Activated CD4-positive, alpha-beta T cell treated with anti-CD3 and anti-CD28 coated beads, Interleukin-2, amount 10 ng/mL, durations not matched to agents 24 days and 14 days (primary cell): ENCODE measurements at regions not wholly inside any gene's neighbourhood (a gene's known extent, or its start where the extent isn't known, plus 50 kb on each side); places are given as distances from the start of the nearest gene placed in this dataset.
A peak's percentile ranks its signal among the peaks of the same experiment; 100 is the strongest.

Source experiments
- DNase-seq: peaks from one replicate; pipeline ENCODE4 v3.0.0; 2022
- H3K27ac Mint-ChIP-seq: one replicate; pipeline ENCODE4 v1.8.0; 2022; ENCODE audit warnings: mild to moderate bottlenecking, mixed read lengths
- H3K27me3 Mint-ChIP-seq: one replicate; pipeline ENCODE4 v1.8.0; 2022; ENCODE audit warnings: mixed read lengths
- H3K36me3 Mint-ChIP-seq: one replicate; pipeline ENCODE4 v1.8.0; 2022; ENCODE audit warnings: low read depth, mild to moderate bottlenecking, mixed read lengths
- H3K4me1 Mint-ChIP-seq: one replicate; pipeline ENCODE4 v1.8.0; 2021; ENCODE audit warnings: mixed read lengths
- H3K4me3 Mint-ChIP-seq: one replicate; pipeline ENCODE4 v1.8.0; 2022; ENCODE audit warnings: mild to moderate bottlenecking, moderate library complexity, mixed read lengths
- H3K9me3 Mint-ChIP-seq: one replicate; pipeline ENCODE4 v1.8.0; 2021; ENCODE audit warnings: mixed read lengths
- intact Hi-C: fragments of 100-400 bp; cut with micrococcal nuclease; formaldehyde crosslinking; loops from one replicate; pipeline ENCODE4 v1.15.1; 2023

- no peak for DNase-seq
- Mint-ChIP-seq H3K36me3 (no peaks in the 10 kb centered on the region), H3K27ac (no peak overlapping the region), H3K27me3 (peaks cover 30% of the 10 kb centered on the region), H3K4me3 (no peak overlapping the region), H3K9me3 (no peaks in the 10 kb centered on the region), H3K4me1 (no peaks in the 10 kb centered on the region)
- intact Hi-C loops: no loop called here
Measured at GRCh38 chr3:159898147-159898546, 90.5 kb upstream of the IL12A start.

GRCh38 chr3:159899166-159899565 lies 89.5 kb upstream of the IL12A start:
- Mint-ChIP-seq H3K27me3 (peaks cover 30% of the 10 kb centered on the region), H3K9me3 (no peaks in the 10 kb centered on the region), H3K36me3 (no peaks in the 10 kb centered on the region), H3K4me3 (no peak overlapping the region), H3K27ac (no peak overlapping the region), H3K4me1 (no peaks in the 10 kb centered on the region)
- DNase-seq: no peak
- intact Hi-C loops: no loop called here

- DNase-seq: no peak
- H3K4me1 Mint-ChIP-seq: no peaks in the 10 kb centered on the region
- H3K9me3 Mint-ChIP-seq: peaks cover 4% of the 10 kb centered on the region
- H3K36me3 Mint-ChIP-seq: no peaks in the 10 kb centered on the region
- H3K4me3 Mint-ChIP-seq: no peak overlapping the region
- no peak overlapping the region for H3K27ac Mint-ChIP-seq
- intact Hi-C loops: no loop called here
- peaks cover 37% of the 10 kb centered on the region for H3K27me3 Mint-ChIP-seq
Measured at GRCh38 chr3:159902546-159903314, 85.9 kb upstream of the IL12A start.

- Mint-ChIP-seq H3K36me3 (no peaks in the 10 kb centered on the region), H3K27me3 (peaks cover 37% of the 10 kb centered on the region), H3K27ac (no peak overlapping the region), H3K4me3 (no peak overlapping the region), H3K9me3 (peaks cover 4% of the 10 kb centered on the region), H3K4me1 (no peaks in the 10 kb centered on the region)
- intact Hi-C loops: no loop called here
- DNase-seq: no peak
Measured at GRCh38 chr3:159904455-159904854, 84.2 kb upstream of the IL12A start.

- intact Hi-C loops: no loop called here
- peaks cover 37% of the 10 kb centered on the region for H3K27me3 Mint-ChIP-seq
- no peaks in the 10 kb centered on the region for H3K4me1 Mint-ChIP-seq
- DNase-seq: no peak
- no peak overlapping the region for H3K27ac Mint-ChIP-seq
- H3K9me3 Mint-ChIP-seq: peaks cover 4% of the 10 kb centered on the region
- H3K4me3 Mint-ChIP-seq: no peak overlapping the region
- H3K36me3 Mint-ChIP-seq: no peaks in the 10 kb centered on the region
Measured at GRCh38 chr3:159904911-159905310, 83.7 kb upstream of the IL12A start.

GRCh38 chr3:159907828-159908227 lies 80.8 kb upstream of the IL12A start:
- intact Hi-C loops: no loop called here
- no peak overlapping the region for H3K4me3 Mint-ChIP-seq
- H3K27ac Mint-ChIP-seq: no peak overlapping the region
- DNase-seq: no peak
- H3K27me3 Mint-ChIP-seq: peaks cover 22% of the 10 kb centered on the region
- no peaks in the 10 kb centered on the region for H3K36me3 Mint-ChIP-seq
- H3K4me1 Mint-ChIP-seq: peaks cover 10% of the 10 kb centered on the region
- peaks cover 10% of the 10 kb centered on the region for H3K9me3 Mint-ChIP-seq

- Mint-ChIP-seq H3K9me3 (peaks cover 10% of the 10 kb centered on the region), H3K36me3 (no peaks in the 10 kb centered on the region), H3K27ac (peak overlapping the region; percentile 61), H3K27me3 (peaks cover 13% of the 10 kb centered on the region), H3K4me3 (peak overlapping the region; percentile 57), H3K4me1 (peaks cover 10% of the 10 kb centered on the region)
- intact Hi-C loops: no loop called here
- peak; percentile 73 for DNase-seq
Measured at GRCh38 chr3:159910991-159911663, 77.5 kb upstream of the IL12A start.

- Mint-ChIP-seq H3K36me3 (no peaks in the 10 kb centered on the region), H3K9me3 (peaks cover 10% of the 10 kb centered on the region), H3K27ac (peak overlapping the region; percentile 61), H3K27me3 (peaks cover 10% of the 10 kb centered on the region), H3K4me3 (peak overlapping the region; percentile 57), H3K4me1 (peaks cover 10% of the 10 kb centered on the region)
- intact Hi-C loops: no loop called here
- DNase-seq: no peak
Measured at GRCh38 chr3:159911664-159912037, 77.0 kb upstream of the IL12A start.

GRCh38 chr3:159913712-159914414 lies 74.8 kb upstream of the IL12A start:
- no peak overlapping the region for H3K4me3 Mint-ChIP-seq
- intact Hi-C loops: no loop called here
- H3K4me1 Mint-ChIP-seq: peaks cover 10% of the 10 kb centered on the region
- H3K9me3 Mint-ChIP-seq: peaks cover 6% of the 10 kb centered on the region
- DNase-seq: no peak
- no peak overlapping the region for H3K27ac Mint-ChIP-seq
- H3K36me3 Mint-ChIP-seq: no peaks in the 10 kb centered on the region
- H3K27me3 Mint-ChIP-seq: peaks cover 9% of the 10 kb centered on the region

GRCh38 chr3:159914426-159914825 lies 74.2 kb upstream of the IL12A start:
- Mint-ChIP-seq H3K4me3 (no peak overlapping the region), H3K4me1 (peaks cover 10% of the 10 kb centered on the region), H3K9me3 (peaks cover 6% of the 10 kb centered on the region), H3K27ac (no peak overlapping the region), H3K27me3 (peaks cover 10% of the 10 kb centered on the region), H3K36me3 (no peaks in the 10 kb centered on the region)
- intact Hi-C loops: no loop called here
- DNase-seq: no peak

GRCh38 chr3:159916052-159916451 lies 72.6 kb upstream of the IL12A start:
- Mint-ChIP-seq H3K27ac (no peak overlapping the region), H3K4me3 (no peak overlapping the region), H3K9me3 (peaks cover 6% of the 10 kb centered on the region), H3K4me1 (peaks cover 7% of the 10 kb centered on the region), H3K36me3 (no peaks in the 10 kb centered on the region), H3K27me3 (peaks cover 20% of the 10 kb centered on the region)
- DNase-seq: no peak
- intact Hi-C loops: no loop called here

- no peak for DNase-seq
- peaks cover 20% of the 10 kb centered on the region for H3K27me3 Mint-ChIP-seq
- intact Hi-C loops: no loop called here
- no peaks in the 10 kb centered on the region for H3K9me3 Mint-ChIP-seq
- no peaks in the 10 kb centered on the region for H3K4me1 Mint-ChIP-seq
- H3K27ac Mint-ChIP-seq: no peak overlapping the region
- H3K36me3 Mint-ChIP-seq: no peaks in the 10 kb centered on the region
- no peak overlapping the region for H3K4me3 Mint-ChIP-seq
Measured at GRCh38 chr3:159917141-159917540, 71.5 kb upstream of the IL12A start.

- intact Hi-C loops: no loop called here
- no peak for DNase-seq
- peaks cover 23% of the 10 kb centered on the region for H3K27me3 Mint-ChIP-seq
- no peak overlapping the region for H3K27ac Mint-ChIP-seq
- H3K36me3 Mint-ChIP-seq: no peaks in the 10 kb centered on the region
- no peaks in the 10 kb centered on the region for H3K9me3 Mint-ChIP-seq
- no peak overlapping the region for H3K4me3 Mint-ChIP-seq
- no peaks in the 10 kb centered on the region for H3K4me1 Mint-ChIP-seq
Measured at GRCh38 chr3:159919873-159920272, 68.8 kb upstream of the IL12A start.

GRCh38 chr3:159922193-159922840 lies 66.3 kb upstream of the IL12A start:
- peaks cover 18% of the 10 kb centered on the region for H3K27me3 Mint-ChIP-seq
- no peaks in the 10 kb centered on the region for H3K4me1 Mint-ChIP-seq
- no peak overlapping the region for H3K27ac Mint-ChIP-seq
- H3K36me3 Mint-ChIP-seq: no peaks in the 10 kb centered on the region
- no peak for DNase-seq
- no peaks in the 10 kb centered on the region for H3K9me3 Mint-ChIP-seq
- H3K4me3 Mint-ChIP-seq: no peak overlapping the region
- intact Hi-C loops: no loop called here
